ENCODE measurements at regions not wholly inside any gene's neighbourhood (a gene's known extent, or its start where the extent isn't known, plus 50 kb on each side); places are given as distances from the start of the nearest gene placed in this dataset.

DNA sequence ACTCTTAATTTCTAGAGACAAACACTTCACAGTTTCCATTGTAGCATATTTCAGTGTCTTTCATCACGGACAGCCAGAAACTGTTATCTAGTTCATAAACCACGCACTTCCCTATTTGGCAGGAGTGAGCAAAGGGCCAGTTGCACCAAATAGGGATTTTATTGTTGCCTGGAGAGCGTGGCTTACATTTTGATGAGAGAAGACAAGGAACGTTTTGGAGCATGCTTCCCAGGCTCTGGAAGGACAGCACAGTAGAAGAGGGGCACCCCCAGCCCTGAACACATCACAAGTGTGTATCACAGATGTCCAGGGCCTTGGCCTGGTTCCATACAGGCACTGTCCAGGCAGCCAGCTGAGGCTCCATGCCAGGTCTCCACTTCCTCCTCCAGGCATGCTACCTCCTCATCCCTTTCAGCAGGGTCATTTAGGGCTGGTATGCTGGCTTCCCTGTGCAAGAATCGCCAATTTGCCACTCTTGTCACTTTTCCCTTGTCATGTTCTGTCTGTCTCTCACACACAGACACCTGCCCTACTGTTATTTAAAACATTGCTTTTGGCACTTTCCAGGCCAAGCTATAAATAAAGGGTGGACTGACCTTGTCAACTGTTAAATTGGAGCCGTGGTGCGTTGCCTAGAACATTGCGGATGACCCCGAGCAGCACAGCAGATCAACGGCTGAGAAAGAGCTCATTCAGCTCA is 235.0 kb upstream of the GMDS start:
- TF ChIP-seq CTCF (IDR thresholded peaks at IDR 0.05; ENCODE audit: poor library complexity) (no peak), EZH2phosphoT487 (IDR thresholded peaks at IDR 0.05; ENCODE audit: low read depth, severe bottlenecking, unreplicated experiment) (no peak)

Measured in hepatocyte (in vitro differentiated cells).